ENCODE measurements at regions not wholly inside any gene's neighbourhood (a gene's known extent, or its start where the extent isn't known, plus 50 kb on each side); places are given as distances from the start of the nearest gene placed in this dataset.

DNA sequence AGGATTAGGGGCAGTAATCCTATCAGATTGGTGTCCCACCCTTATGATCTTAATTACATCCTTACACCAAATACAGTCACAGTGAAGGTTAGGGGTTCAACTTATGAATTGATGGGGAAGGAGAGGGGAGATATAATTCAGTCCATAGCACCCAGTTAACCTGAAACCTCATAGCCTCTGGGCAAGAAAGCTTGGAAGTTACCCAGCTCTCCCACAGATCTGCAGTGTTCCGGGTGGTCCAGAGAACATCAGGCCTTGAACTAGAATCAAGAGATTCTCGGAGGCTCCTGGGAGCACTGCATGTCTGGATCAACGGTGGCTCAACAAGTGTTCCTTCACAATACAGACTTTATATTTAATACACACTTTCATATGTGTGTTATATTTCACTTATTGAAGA lies 392.6 kb upstream of the MARCKS start:
- H3K27ac ChIP-seq: no peak overlapping the region

DNA sequence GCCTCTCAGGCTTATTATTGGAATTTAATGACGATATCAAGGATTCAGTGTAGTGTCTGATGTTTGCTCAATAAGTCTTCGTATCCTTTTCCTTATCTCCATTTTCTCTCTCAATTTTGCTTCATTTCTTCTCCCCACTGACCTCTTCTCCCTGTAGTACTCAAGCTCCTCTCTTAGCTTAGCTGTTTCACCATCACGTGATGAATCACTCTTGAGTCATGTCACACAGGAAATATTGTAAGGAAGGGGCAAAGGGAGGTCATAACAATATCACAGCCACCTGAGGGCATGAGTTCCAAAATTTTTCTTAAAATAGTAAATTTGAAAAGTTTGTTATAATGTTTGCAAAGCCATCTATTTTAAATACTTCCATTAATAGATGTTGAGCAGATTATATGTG lies 392.2 kb upstream of the MARCKS start:
- Histone ChIP-seq H3K36me3 (no peaks in the 10 kb centered on the region), H3K4me1 (peaks cover 0 to 10% (median 0%) of the 10 kb centered on the region in 4 donors), H3K27ac (no peak overlapping the region), H3K9me3 (no peaks in the 10 kb centered on the region), H3K4me3 (no peak overlapping the region), H3K27me3 (no peaks in the 10 kb centered on the region)
- no peak for DNase-seq
- intact Hi-C loops (cut with DNase I; ENCODE audit: low total_unique reads): no loop called here
- TF ChIP-seq, protein P1, sequence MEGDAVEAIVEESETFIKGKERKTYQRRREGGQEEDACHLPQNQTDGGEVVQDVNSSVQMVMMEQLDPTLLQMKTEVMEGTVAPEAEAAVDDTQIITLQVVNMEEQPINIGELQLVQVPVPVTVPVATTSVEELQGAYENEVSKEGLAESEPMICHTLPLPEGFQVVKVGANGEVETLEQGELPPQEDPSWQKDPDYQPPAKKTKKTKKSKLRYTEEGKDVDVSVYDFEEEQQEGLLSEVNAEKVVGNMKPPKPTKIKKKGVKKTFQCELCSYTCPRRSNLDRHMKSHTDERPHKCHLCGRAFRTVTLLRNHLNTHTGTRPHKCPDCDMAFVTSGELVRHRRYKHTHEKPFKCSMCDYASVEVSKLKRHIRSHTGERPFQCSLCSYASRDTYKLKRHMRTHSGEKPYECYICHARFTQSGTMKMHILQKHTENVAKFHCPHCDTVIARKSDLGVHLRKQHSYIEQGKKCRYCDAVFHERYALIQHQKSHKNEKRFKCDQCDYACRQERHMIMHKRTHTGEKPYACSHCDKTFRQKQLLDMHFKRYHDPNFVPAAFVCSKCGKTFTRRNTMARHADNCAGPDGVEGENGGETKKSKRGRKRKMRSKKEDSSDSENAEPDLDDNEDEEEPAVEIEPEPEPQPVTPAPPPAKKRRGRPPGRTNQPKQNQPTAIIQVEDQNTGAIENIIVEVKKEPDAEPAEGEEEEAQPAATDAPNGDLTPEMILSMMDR (IDR thresholded peaks at IDR 0.05): no peak

More for the DNA sequence above, 392.6 kb upstream of the MARCKS start:
- TF ChIP-seq, protein P1 (IDR thresholded peaks at IDR 0.05): no peak
- no peak for DNase-seq
- intact Hi-C loops (cut with DNase I; ENCODE audit: low total_unique reads): no loop called here
- H3K4me3 ChIP-seq: no peak overlapping the region
- no peaks in the 10 kb centered on the region for H3K27me3 ChIP-seq
- H3K36me3 ChIP-seq: no peaks in the 10 kb centered on the region
- H3K4me1 ChIP-seq: peaks cover 0 to 10% (median 0%) of the 10 kb centered on the region in 4 donors
- H3K9me3 ChIP-seq: no peaks in the 10 kb centered on the region

DNA sequence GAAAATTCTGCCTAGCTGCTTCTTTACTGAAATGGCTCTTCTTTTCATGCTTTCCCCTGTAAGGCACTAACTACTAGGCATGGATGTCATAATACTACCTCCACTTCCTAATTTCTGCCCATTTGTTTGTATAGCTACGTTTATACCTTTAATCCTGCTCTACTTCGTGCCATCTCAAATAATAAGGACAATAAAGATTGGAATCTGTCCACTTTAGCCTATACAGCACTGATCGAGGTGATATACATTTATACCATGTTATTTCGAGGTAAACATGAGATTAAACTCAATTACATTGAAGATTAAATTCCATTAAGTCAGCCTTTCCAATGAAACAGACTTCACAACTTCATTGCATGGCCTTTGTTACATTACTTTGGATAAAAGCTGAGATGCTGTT lies 390.6 kb upstream of the MARCKS start:
- Histone ChIP-seq H3K27me3 (no peaks in the 10 kb centered on the region), H3K36me3 (no peaks in the 10 kb centered on the region), H3K9me3 (no peaks in the 10 kb centered on the region), H3K4me3 (no peak overlapping the region), H3K27ac (no peak overlapping the region), H3K4me1 (peaks cover 0 to 10% (median 0%) of the 10 kb centered on the region in 4 donors)
- TF ChIP-seq, protein P1 (IDR thresholded peaks at IDR 0.05): no peak
- DNase-seq: no peak
- intact Hi-C loops (cut with DNase I; ENCODE audit: low total_unique reads): no loop called here

DNA sequence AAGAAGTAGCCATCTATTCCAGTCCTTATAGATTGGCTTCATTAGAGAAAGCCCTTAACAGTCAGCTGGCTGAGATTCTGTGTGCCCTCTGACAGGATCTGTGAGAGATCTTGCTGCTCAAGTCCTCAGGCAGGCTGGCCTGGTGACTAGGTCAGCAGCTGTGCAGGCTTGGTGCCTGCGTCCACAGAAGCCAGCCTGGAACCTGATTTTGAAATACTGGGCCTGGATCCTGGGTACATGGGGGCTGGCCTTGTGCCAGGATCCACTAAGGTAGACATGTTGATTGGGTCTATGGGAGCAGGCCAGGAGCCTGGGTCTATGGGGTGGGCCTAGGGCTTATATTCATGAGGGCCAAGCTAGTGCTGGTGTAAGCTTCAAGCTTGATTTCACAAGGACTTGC lies 381.8 kb upstream of the MARCKS start:
- no peaks in the 10 kb centered on the region for H3K27me3 ChIP-seq
- DNase-seq: no peak
- H3K27ac ChIP-seq: no peak overlapping the region
- H3K4me1 ChIP-seq: peaks cover 0 to 12% (median 0%) of the 10 kb centered on the region in 4 donors
- H3K4me3 ChIP-seq: no peak overlapping the region
- intact Hi-C loops (cut with DNase I; ENCODE audit: low total_unique reads): no loop called here
- H3K9me3 ChIP-seq: no peaks in the 10 kb centered on the region
- no peaks in the 10 kb centered on the region for H3K36me3 ChIP-seq
- TF ChIP-seq, protein P1 (IDR thresholded peaks at IDR 0.05): no peak

DNA sequence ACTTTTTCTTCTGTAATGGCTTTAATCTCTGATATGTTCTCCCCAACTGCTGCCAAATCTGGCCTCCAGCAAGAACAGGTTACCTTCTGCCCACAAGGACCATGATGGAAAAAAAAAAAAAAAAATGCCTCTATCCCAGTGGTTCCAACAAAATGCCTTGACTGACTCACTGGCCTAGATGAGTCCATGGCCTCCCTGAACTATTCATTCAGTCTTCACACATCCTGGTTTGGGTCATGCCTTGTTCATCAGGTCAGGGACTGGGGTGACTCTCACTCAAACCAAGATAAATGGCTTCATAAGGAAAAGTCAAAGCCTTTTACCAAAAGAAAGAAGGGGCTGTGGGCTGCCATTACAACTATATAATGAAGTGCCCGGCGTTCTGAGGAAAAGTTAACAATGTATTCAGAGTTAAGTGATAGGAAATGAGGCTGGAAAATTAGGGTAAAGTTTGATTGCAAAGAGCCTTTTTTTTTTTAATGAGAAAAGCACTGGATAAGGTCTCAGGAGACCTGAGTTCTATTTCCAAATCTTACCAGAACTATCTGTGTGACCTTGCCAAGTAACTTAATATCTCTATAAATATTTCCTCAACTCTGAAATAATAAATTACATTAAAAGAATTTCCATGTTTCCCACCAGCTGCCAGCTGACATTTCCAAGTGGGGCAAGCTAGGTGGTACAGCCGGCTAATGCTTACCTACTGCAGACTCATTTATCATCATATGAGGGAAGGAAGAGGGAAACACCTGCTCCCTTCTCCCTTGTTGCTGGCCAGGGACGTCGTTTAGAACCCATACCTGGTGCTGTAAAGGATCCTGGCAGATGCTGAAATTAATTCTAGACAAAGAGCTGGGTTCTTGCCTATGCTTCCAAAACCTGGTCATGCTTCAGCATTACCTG lies 380.0 kb upstream of the MARCKS start:
- Histone ChIP-seq H3K4me3 (no peak overlapping the region), H3K27me3 (no peaks in the 10 kb centered on the region), H3K4me1 (peaks cover 0 to 12% (median 0%) of the 10 kb centered on the region in 4 donors), H3K36me3 (no peaks in the 10 kb centered on the region), H3K27ac (no peak overlapping the region), H3K9me3 (no peaks in the 10 kb centered on the region)
- intact Hi-C loops (cut with DNase I; ENCODE audit: low total_unique reads): no loop called here
- no peak for DNase-seq
- TF ChIP-seq, protein P1 (IDR thresholded peaks at IDR 0.05): no peak

All from tibial artery (tissue), 4 donors.